Activated T-cell treated with anti-CD3 and anti-CD28 coated beads, Interleukin-2, amount 50 U/mL, for 72 hours (primary cell): ENCODE measurements at regions not wholly inside any gene's neighbourhood (a gene's known extent, or its start where the extent isn't known, plus 50 kb on each side); places are given as distances from the start of the nearest gene placed in this dataset.

ENCODE experiments used
- ATAC-seq, 2 donors: fragments of 150-1000 bp; cut with Tn5 transposase; replicated peaks in 1 of 2; 2 replicates each; pipeline ENCODE4 v1.10.0; 2021; ENCODE audit warnings: moderate library complexity in 2 of 2, mild to moderate bottlenecking in 1 of 2
- DNase-seq, 2 donors: peaks; one replicate each; pipeline ENCODE4 v3.0.0; 2021 to 2022; ENCODE audit warnings: mixed read lengths in 1 of 2
- H3K27ac Mint-ChIP-seq: one replicate; pipeline ENCODE4 v1.8.0; 2022; ENCODE audit warnings: mild to moderate bottlenecking, moderate library complexity, mixed read lengths
- H3K27me3 Mint-ChIP-seq: one replicate; pipeline ENCODE4 v1.8.0; 2022; ENCODE audit warnings: low read depth, mixed read lengths
- H3K36me3 Mint-ChIP-seq, 2 donors: one replicate each; pipeline ENCODE4 v1.8.0; 2022; ENCODE audit warnings: mixed read lengths in 2 of 2, mild to moderate bottlenecking in 1 of 2; ENCODE audit not compliant: insufficient read depth in 2 of 2
- H3K4me1 Mint-ChIP-seq: one replicate; pipeline ENCODE4 v1.8.0; 2022; ENCODE audit warnings: low read depth, mixed read lengths
- H3K4me3 Mint-ChIP-seq, 2 donors: one replicate each; pipeline ENCODE4 v1.8.0; 2022; ENCODE audit warnings: mild to moderate bottlenecking in 2 of 2, mixed read lengths in 2 of 2, moderate library complexity in 2 of 2
- H3K9me3 Mint-ChIP-seq, 2 donors: one replicate each; pipeline ENCODE4 v1.8.0; 2022; ENCODE audit warnings: mixed read lengths in 2 of 2

DNA sequence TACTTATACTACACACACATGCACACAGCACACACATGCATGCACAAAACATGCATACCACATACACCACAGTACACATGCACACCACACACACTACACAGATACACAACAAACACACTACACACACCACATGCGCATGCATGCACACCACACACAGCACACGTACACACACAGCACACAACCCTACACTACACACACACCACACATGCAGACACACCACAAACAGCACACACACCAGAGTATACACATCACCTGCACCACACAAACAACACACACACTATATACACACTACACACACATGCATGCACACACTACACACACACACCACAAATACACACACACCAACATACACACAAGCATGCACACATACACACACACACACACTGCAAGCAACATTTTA is 166.8 kb downstream of the AHSP start:
- Mint-ChIP-seq H3K27me3 (no peaks in the 10 kb centered on the region), H3K36me3 (peaks cover 0 to 3% of the 10 kb centered on the region in 2 donors), H3K9me3 (peaks cover 0 to 5% of the 10 kb centered on the region in 2 donors), H3K4me1 (no peaks in the 10 kb centered on the region), H3K27ac (no peak overlapping the region), H3K4me3 (no peak overlapping the region)
- DNase-seq (no peak), ATAC-seq (no peak)

DNA sequence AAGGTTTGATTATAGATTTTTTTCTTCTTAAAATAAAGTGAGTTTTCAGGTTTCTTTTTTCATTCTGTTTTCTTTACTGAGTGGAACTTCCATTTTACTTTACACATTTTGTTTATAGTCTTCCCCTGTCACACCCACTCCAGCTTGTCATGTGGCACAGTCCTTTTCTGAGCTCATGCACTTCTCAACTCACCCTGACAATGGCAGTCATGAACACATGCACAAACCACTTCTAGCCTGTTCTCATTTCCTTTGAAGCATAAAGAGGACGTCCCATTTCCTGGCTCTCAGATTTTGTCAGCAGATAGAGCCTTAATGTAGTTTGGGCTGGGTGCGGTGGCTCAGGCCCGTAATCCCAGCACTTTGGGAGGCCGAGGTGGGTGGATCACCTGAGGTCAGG is 168.0 kb downstream of the AHSP start:
- H3K9me3 Mint-ChIP-seq: no peaks in the 10 kb centered on the region
- H3K4me1 Mint-ChIP-seq: no peaks in the 10 kb centered on the region
- no peaks in the 10 kb centered on the region for H3K36me3 Mint-ChIP-seq
- peak; percentile 48 to 53 for DNase-seq
- H3K4me3 Mint-ChIP-seq: no peak overlapping the region
- no peak overlapping the region for H3K27ac Mint-ChIP-seq
- peak; percentile 79 to 85 for ATAC-seq
- H3K27me3 Mint-ChIP-seq: no peaks in the 10 kb centered on the region

DNA sequence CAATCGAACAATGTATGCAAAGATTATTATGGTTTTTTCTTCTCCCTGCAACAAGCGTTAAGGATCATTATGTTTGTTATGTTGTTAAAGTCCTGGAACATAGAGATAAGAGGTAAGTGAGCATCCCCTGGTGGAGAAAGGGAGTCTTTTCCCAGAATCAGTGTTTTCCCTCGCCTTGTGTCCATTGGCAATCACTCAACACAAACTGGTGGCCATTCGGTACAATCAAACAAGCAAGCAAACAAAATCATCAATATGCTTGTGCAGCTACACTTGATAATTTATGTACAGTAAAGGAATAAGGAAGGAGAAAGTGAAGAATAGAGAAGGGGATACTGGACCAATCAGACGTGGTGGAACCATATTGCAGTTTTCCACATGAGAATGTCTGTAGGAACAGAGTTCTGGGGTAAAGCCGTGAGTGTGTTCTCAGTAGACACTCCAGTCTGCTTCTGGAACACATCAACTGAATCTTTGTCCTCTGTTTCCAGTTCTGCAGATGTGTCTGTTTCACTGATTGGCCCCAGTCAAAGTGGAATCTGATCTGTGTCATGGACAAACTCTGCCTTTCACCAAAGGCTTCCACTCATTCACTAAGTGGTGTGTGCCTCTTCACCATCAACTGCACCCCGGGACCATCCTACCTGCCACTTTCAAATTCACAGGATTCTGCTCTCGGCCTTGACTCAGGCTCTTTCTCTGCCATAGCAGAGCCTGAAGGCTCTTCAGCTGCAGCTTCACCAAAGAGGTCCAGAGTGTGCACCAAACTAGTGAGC is 169.5 kb downstream of the AHSP start:
- no peaks in the 10 kb centered on the region for H3K27me3 Mint-ChIP-seq
- H3K4me3 Mint-ChIP-seq: no peak overlapping the region
- no peaks in the 10 kb centered on the region for H3K9me3 Mint-ChIP-seq
- no peak for DNase-seq
- peaks cover 10% of the 10 kb centered on the region for H3K4me1 Mint-ChIP-seq
- ATAC-seq: no peak
- H3K27ac Mint-ChIP-seq: no peak overlapping the region
- peaks cover 5 to 8% of the 10 kb centered on the region in 2 donors for H3K36me3 Mint-ChIP-seq

DNA sequence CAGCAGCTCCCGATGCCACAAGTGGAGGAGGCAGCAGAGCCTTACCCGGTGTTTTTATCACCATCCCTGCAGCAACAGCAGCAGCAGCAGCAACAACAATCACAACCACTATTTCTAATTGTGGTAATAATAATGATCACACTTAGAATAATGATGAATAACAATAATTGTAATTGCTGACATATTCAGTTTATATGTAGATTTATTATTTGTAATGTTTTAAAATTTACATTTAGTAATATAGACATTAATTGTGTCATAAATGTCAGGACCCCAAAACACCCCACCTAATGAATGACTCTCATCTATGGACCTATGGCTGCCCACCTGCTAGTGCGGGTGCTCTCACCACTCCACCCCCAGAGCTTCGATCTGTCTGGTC is 170.0 kb downstream of the AHSP start:
- peaks cover 7 to 13% of the 10 kb centered on the region in 2 donors for H3K36me3 Mint-ChIP-seq
- H3K4me3 Mint-ChIP-seq: no peak overlapping the region
- peaks cover 16% of the 10 kb centered on the region for H3K4me1 Mint-ChIP-seq
- H3K9me3 Mint-ChIP-seq: no peaks in the 10 kb centered on the region
- H3K27me3 Mint-ChIP-seq: no peaks in the 10 kb centered on the region
- ATAC-seq (no peak), DNase-seq (no peak)
- H3K27ac Mint-ChIP-seq: no peak overlapping the region

DNA sequence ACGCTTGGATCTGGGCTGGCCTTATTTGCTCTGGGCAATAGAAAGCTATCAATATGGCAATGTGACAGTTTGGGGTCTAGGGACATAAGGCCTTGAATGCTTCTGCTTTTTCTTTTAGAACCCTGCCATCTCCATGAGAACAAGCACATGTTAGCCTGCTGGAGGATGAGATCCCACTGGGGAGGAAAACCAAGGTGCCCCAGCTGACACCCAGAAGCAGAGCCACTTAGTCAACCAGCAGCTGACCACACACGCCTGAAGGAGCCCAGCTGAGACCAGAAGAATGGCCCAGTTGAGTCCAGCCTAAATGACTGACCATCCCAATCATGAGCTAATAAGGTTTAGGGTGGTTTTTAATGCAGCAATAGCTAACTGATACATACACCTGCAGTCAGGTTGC is 171.2 kb downstream of the AHSP start:
- H3K9me3 Mint-ChIP-seq: no peaks in the 10 kb centered on the region
- ATAC-seq (no peak), DNase-seq (no peak)
- no peaks in the 10 kb centered on the region for H3K27me3 Mint-ChIP-seq
- peaks cover 16% of the 10 kb centered on the region for H3K4me1 Mint-ChIP-seq
- H3K4me3 Mint-ChIP-seq: no peak overlapping the region
- peaks cover 11 to 15% of the 10 kb centered on the region in 2 donors for H3K36me3 Mint-ChIP-seq
- no peak overlapping the region for H3K27ac Mint-ChIP-seq

DNA sequence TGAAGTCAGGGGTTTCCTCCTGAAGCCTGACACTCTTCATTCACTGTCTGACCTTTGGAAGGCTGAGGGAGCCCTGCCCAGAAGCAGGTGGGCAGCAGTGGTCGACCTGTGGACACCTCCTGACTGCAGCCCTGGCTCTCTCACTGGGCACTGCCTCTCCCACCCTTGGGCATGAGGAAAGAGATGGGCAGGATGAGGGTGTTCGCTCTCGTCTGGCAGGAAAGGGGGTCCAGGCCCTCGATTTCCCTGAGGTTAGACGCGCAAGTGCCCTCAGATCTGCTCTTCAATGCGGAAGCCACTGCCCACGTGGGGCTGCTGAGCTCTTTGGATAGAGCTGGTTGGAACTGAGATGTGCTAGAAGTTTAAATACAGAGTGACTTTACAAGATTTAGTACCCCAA is 171.9 kb downstream of the AHSP start:
- H3K27me3 Mint-ChIP-seq: no peaks in the 10 kb centered on the region
- no peak overlapping the region for H3K27ac Mint-ChIP-seq
- no peak for DNase-seq
- H3K9me3 Mint-ChIP-seq: no peaks in the 10 kb centered on the region
- peak overlapping the region; percentile 36 to 96 for H3K4me3 Mint-ChIP-seq
- H3K36me3 Mint-ChIP-seq: peaks cover 11 to 19% of the 10 kb centered on the region in 2 donors
- H3K4me1 Mint-ChIP-seq: peaks cover 16% of the 10 kb centered on the region
- no peak for ATAC-seq

DNA sequence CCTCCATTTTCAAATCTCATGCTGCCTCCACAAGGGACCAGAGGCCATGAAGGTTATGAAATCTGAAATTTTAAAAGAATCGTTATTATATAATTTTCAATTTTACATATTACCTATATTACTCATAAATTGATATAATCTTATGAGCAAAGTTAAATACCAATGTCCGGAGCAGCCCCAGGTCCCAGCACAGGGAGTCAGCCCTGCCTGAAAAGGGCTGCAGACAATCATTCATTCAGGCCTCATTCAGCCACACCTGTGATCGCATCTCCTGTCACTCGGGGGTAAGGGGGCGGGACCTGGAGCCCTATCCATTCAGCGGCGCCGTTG is 172.5 kb downstream of the AHSP start:
- H3K4me3 Mint-ChIP-seq: peak overlapping the region; percentile 87 to 96
- no peaks in the 10 kb centered on the region for H3K27me3 Mint-ChIP-seq
- peaks cover 11 to 19% of the 10 kb centered on the region in 2 donors for H3K36me3 Mint-ChIP-seq
- H3K9me3 Mint-ChIP-seq: no peaks in the 10 kb centered on the region
- ATAC-seq (peak in 1 of 2 donors; percentile 87), DNase-seq (no peak)
- peak overlapping the region; percentile 39 for H3K27ac Mint-ChIP-seq
- peaks cover 16% of the 10 kb centered on the region for H3K4me1 Mint-ChIP-seq

DNA sequence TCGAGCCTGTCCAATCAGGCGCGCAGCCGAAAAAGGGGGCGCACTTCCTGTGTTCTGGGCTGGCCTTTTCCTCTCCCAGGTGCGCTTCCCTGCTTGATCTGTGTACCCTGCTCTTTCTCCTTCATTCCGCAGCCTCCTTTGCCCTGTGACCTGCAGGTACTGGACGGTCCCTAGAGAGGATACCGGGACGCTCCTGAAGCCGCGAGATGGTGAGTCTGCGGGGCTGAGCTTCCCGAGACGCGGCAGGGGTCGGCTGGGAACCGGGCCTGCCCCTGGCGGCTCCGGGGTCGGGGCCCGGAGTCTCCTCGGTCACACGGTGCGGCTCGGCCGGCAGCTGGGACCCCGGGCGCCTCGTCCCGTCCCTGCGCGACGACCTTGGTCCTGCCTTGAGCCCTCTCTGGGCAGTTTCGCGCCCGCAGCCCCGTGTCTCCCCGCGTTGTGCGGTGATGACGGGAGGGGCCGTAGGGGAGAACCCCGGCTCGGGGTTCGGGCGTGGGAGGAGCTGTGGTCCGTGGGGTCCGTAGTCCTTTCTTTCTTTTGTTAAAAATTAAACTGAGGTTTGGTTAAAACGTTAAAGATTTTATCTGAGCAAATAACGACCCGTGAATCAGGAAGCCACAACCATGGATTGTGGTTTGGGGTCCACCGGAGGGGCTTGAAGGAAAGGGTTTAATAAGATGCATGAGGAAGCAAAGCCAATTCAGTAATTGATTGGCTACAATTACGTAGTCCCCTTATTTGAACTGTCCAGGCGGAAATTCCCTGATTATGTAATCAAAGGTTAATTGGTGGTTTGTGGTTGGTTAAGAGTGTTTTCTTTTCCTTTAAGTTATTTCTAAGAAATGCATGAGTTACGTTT is 172.8 kb upstream of the ZNF267 start:
- H3K4me3 Mint-ChIP-seq: peak overlapping the region; percentile 87 to 96

DNA sequence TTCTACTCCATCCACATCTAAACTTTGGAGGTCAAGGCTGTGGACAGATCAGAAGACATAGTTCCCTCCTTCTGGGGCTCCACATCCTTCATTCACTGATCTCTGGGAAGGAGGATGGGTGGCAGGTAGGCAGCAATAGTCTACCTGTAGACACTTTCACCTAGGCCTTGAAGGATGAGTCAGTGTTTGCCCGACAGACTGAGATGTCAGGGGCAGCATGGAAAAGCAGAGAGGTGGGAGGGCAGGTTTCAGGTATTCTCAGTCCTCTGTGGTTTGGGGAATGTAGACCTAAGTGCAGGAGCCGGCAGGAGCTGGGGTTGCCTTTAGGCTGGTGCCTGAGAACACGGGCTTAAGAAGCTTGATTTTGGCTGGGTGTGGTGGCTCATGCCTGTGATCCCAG is 171.9 kb upstream of the ZNF267 start:
- no peak for ATAC-seq
- Mint-ChIP-seq H3K27ac (peak overlapping the region; percentile 99), H3K4me1 (peaks cover 16% of the 10 kb centered on the region), H3K9me3 (no peaks in the 10 kb centered on the region), H3K27me3 (no peaks in the 10 kb centered on the region), H3K4me3 (peak overlapping the region; percentile 87 to 96), H3K36me3 (peaks cover 11 to 19% of the 10 kb centered on the region in 2 donors)
- DNase-seq: no peak

More for the DNA sequence above, 172.8 kb upstream of the ZNF267 start:
- Mint-ChIP-seq H3K36me3 (peaks cover 11 to 19% of the 10 kb centered on the region in 2 donors), H3K27ac (peak overlapping the region; percentile 99), H3K4me1 (peaks cover 16% of the 10 kb centered on the region), H3K27me3 (no peaks in the 10 kb centered on the region), H3K9me3 (no peaks in the 10 kb centered on the region)
- peak; percentile 60 to 89 for ATAC-seq
- peak; percentile 91 to 92 for DNase-seq

DNA sequence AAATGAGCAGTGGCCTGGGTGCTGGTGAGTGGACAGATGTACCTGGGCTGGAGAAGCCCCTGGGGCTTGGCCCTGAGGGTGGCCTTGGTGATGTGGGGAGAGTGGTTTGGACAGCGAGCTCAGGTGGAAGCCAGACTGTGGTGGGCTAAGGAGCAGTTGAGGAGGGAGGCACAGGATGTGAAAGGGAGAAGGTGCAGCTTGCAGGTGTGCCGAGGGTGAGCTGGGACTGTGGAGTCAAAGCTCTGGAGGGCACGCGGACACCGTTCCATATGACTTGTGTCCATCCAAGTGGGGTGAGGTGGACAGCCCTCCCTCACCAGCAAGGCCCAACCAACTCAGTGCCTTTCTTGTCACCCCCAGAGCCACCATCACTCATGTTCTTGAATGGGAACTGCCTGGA is 170.8 kb upstream of the ZNF267 start:
- peaks cover 11 to 22% of the 10 kb centered on the region in 2 donors for H3K36me3 Mint-ChIP-seq
- H3K27me3 Mint-ChIP-seq: no peaks in the 10 kb centered on the region
- peak overlapping the region; percentile 99 for H3K27ac Mint-ChIP-seq
- peak overlapping the region; percentile 29 to 96 for H3K4me3 Mint-ChIP-seq
- H3K4me1 Mint-ChIP-seq: peaks cover 26% of the 10 kb centered on the region
- no peak for DNase-seq
- H3K9me3 Mint-ChIP-seq: no peaks in the 10 kb centered on the region
- no peak for ATAC-seq

DNA sequence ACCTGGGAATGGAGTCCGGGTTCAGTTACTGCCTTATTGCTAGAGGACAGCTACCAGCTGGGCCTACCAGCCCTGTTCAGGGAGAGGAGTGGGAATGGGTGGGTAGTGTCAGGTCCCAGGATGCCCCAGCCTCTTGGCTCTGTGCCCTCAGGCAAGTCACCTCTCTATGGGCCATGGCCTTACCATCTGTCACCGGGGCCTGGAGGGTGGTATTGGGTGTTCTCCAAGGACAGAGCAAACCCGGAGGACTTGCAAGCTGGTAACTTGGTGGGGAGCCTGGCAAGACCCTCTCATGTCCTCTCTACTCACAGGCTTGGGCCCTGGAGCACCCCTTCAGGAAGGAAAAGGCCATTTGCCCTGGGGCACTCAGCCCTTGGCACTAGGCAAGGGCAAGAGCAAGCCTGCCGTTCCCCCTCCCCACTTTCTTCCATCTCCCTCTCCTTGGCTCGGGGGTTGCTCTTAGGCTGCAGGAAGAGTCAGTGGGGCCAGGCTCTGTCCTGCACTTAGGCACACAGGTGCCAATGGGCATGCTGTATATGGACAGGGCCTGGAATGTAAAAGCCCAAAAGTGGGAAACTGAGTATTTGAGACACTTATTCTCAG is 170.0 kb upstream of the ZNF267 start:
- ATAC-seq (no peak), DNase-seq (no peak)
- no peak overlapping the region for H3K27ac Mint-ChIP-seq
- no peaks in the 10 kb centered on the region for H3K9me3 Mint-ChIP-seq
- no peak overlapping the region for H3K4me3 Mint-ChIP-seq
- peaks cover 11 to 24% of the 10 kb centered on the region in 2 donors for H3K36me3 Mint-ChIP-seq
- H3K4me1 Mint-ChIP-seq: peaks cover 33% of the 10 kb centered on the region
- no peaks in the 10 kb centered on the region for H3K27me3 Mint-ChIP-seq

DNA sequence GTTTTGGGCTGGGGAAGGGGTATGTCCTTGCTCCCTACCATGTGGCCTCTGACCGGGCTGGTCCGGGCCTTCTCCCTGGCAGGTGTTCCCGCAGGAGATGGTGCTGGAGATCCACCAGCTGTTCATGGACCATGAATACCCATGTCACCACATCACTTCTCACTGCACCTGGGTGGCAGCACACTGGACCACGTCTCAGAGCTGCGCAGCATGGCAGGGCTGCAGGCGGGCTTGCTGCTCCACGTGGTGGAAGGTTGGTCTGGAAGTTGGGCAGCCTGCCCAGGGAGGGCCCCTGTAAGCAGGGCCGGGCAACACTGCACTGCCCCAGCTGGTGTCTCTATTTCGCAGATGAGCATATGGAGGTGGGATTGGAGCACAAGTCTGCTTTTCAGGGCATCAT is 169.5 kb upstream of the ZNF267 start:
- Mint-ChIP-seq H3K27ac (no peak overlapping the region), H3K27me3 (no peaks in the 10 kb centered on the region), H3K4me1 (peaks cover 33% of the 10 kb centered on the region), H3K9me3 (no peaks in the 10 kb centered on the region), H3K36me3 (peaks cover 13 to 27% of the 10 kb centered on the region in 2 donors), H3K4me3 (no peak overlapping the region)
- no peak for ATAC-seq
- no peak for DNase-seq

DNA sequence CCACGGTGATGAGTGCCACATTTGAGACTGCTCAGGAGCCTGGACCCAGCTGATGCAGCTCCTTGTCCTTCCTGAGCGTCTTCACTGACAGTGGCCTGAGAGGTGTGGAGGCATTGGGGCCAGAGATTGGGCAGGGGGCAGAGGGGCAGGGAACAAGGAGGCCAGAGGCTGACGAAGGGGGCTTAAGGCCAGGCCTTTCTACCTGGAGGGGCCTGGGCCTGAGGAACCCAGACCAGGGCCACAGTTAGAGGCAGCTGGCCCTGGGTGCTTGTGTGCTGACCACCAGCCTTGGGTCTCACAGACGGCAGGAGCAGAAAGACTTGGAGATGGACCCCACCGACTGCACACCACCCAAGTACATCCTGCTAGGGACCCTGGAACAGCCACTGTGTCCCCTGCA is 168.2 kb upstream of the ZNF267 start:
- H3K36me3 Mint-ChIP-seq: peaks cover 15 to 30% of the 10 kb centered on the region in 2 donors
- ATAC-seq: no peak
- peaks cover 33% of the 10 kb centered on the region for H3K4me1 Mint-ChIP-seq
- no peak overlapping the region for H3K4me3 Mint-ChIP-seq
- no peaks in the 10 kb centered on the region for H3K27me3 Mint-ChIP-seq
- H3K9me3 Mint-ChIP-seq: no peaks in the 10 kb centered on the region
- no peak overlapping the region for H3K27ac Mint-ChIP-seq
- DNase-seq: no peak
